NCI-H524 (cell line): ENCODE measurements at regions not wholly inside any gene's neighbourhood (a gene's known extent, or its start where the extent isn't known, plus 50 kb on each side); places are given as distances from the start of the nearest gene placed in this dataset.

Experiments
- DNase-seq, 2 experiments: peaks; one replicate each; lab custom pipeline; 2025; lab: John Stamatoyannopoulos, UW

GRCh38 chr2:59985923-59986322 lies 567.5 kb downstream of the BCL11A start:
- no peak for DNase-seq

GRCh38 chr2:59974051-59974766 lies 579.2 kb downstream of the BCL11A start:
- no peak for DNase-seq

DNA sequence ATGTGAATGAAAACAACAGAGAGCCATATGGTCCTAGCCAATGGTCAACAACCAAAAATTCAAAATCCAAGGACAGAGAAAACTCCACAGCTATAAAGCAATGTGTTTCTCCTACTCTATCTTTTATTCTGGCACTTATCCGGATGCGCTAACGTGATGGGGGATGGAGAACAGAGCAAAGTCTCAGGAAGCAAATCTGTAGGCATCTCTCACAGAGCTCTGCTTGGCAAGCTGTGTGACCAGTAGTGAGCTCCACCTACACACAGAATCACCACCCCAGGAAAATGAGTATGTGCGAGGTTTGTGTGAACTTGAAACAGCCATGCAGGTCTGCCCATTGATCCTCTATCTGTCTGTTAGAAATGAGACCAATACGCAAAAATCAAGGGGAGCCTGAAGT lies 584.3 kb downstream of the BCL11A start:
- no peak for DNase-seq

GRCh38 chr2:59968441-59968840 lies 585.0 kb downstream of the BCL11A start:
- no peak for DNase-seq

GRCh38 chr2:59967691-59968090 lies 585.8 kb downstream of the BCL11A start:
- DNase-seq, result no peak

- DNase-seq, result no peak
Measured at GRCh38 chr2:59963157-59963556, 590.3 kb downstream of the BCL11A start.

GRCh38 chr2:59961746-59962145 lies 591.7 kb downstream of the BCL11A start:
- no peak for DNase-seq

DNA sequence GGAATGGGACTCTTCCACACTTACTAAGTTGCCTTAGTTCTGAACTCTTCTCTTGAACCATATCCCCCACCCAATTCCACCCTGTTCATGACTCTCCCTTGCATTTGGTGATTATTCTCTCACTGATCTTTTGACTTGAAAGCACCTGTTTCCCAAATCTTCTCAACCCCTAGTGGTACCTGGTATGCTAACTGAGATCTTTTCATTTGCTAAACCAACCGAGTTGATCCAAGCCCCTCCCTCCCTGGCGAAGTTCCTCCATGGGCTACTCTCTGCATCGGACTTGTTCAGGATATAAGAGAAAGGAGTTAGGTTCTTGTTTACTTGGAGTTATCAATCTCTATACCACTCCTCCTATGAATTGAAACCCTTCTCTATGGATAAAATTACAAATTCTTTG lies 593.5 kb downstream of the BCL11A start:
- no peak for DNase-seq

DNA sequence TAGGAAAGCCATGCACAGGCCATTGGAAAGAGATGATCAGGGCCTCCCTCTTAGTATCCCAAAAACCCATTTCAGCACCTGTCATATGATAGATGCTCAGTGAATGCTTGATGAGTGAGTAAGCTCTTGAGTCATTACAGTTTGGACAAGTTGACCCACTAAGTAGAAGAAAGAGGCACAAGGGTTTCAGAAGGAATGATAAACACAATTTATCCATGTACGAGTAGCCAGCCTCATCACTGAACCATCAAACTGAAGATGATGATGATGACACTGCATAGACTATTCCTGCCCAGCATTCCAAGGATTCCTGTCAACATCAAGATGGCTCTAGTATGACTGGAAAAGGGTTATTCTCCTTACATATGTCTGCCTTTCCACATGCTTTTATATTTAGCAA lies 596.0 kb downstream of the BCL11A start:
- no peak for DNase-seq

DNA sequence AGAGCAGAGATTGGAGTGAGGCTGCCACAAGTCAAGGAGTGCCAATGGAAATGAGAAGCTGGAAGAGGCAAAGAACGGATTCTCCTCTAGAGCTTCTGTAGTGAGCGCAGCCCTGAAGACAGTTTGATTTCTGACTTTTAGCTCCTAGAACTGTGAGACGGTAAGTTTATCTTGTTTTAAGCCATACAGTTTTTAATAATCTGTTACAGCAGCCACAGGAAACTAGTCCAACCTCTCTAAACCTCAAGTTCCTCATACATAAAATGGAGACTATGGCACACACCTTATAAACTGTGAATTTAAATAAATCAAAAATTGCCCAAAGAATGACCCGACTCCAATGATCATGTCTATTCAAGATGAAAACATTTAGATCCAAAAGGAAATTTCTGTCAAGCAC lies 596.5 kb downstream of the BCL11A start:
- no peak for DNase-seq

- DNase-seq, result peak in 1 of 2 experiments; percentile 1
Measured at GRCh38 chr2:59947917-59948541, 605.4 kb downstream of the BCL11A start.

DNA sequence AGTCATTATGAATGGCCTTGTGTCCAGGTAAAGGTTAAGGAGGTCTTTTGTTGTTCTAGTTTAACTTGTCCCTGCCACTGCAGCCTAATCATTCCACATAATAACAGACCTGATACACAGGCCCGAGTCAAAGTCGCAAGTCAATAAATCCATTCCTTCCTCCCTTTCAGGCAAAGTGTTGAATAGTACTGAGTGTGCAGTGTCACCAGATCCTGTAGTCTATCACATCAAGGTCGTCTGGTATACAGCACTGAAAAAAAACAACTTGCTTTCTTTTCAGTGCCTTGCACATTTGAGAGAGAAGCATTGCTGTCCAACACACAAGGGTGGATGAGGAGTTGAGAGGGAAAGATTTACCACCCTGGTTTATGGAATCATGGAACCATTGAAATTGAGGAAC lies 606.2 kb downstream of the BCL11A start:
- DNase-seq, result no peak

DNA sequence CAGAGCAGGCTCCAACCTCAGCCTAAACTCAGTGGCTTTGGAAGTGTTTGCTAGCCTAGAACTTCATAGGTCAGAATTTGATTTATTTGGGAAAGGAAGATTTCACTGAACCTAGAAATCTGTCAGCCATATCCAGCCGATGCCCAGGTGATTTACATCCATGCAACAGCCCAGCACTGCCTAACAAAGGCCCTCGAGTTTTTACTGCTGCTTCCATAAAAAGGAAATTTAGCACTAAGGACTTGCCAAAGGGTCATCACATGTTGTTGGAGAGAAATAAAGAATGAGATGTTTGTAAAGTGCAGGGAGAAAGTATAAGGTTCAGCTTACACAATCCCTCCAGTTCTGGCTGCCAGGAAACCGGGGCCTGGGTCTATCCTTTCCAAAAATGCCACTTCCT lies 614.2 kb downstream of the BCL11A start:
- DNase-seq, result no peak

DNA sequence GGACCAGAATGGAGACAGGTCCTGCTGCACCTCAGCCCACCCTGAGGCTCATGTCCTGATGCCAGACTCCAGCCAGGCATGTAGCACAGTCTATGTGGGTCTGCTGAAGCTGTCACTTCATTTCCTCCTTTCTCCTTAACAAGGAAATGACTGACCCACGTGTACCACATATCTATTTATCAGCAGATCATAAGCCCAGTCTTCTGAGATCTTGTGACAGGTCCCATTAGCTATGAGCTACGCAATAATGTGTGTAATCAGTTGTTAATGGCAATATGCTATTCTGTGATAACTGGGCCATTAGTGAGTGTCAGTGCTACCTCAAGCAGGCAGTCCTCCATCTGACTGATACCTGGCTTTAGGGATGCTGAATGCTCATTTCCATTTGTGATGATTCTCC lies 615.3 kb downstream of the BCL11A start:
- no peak for DNase-seq

DNA sequence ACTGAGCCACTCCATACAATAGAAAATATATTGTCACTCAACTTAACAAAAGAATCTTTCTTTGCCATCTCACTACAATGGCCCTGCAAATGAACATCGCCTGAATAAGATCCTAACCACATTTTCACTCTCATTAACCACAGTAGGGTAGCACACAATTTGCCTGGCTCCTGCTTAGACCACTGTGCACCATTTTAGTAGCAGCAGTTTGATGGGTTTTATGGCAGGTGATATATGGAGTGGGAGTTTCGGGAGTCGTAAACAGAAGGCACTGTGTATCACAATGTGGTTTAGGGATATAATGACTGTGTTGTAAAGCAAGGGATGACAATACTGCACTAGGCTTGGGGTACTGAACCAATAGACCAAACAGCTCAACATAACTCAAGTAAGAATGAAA lies 617.4 kb downstream of the BCL11A start:
- no peak for DNase-seq

DNA sequence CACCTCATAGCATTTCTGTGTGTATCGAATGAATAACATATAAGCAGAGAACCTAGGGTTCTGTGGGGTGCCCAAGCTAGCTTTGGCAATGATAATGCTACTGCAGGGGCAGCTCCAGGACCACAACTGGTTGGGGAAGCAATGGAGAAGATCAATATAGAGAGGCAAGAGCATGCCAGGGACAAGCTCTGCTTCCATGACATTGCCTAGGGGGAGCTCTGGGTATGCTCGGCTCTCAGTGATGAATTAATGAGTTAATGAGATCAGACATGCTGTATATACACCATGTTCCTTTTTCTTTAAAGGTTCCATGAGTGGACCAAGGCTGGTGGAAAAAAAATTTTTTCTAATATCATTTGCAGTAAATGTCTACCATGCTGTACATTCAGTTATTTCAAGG lies 618.4 kb downstream of the BCL11A start:
- peak in 1 of 2 experiments; percentile 11 for DNase-seq

DNA sequence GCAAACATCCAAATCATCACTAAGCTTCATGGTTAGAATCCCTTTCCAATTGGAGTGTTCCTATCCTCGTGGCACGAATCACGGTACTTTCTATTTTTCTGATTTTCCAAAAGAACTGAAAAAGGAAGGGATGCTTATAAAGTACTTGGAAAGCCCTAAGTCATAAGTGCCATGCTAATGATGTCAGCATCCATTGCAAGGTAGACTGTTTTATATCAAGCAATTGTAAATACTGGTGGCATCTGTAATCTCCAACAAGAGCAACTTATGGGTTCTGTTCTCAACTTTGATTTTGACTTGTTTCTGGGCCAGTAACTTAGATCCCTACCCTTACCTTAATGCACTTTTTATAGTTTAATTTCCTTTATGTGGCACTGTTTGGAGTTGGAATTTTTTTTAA lies 619.5 kb downstream of the BCL11A start:
- DNase-seq, result no peak

DNA sequence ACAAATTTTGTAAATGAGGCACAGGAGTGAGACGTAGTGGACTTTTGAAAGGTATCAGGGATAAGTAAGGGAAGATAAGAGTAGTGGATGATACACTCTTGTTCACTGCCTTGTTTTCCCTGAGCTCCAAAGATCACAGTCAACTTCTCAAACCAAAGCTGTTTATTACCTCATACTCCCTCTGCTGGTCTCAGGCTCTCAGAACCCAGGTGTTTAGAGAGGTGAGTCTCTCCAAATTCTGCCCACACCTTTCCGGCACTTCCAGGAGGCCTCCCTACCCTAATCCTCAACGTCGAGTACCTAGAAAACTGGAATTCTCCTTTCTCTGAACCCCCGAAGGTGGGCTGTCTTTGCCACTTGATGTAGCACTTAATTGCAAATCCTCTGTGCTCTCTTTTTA lies 621.1 kb downstream of the BCL11A start:
- peak in 1 of 2 experiments; percentile 16 for DNase-seq

GRCh38 chr2:59930430-59930829 lies 623.0 kb downstream of the BCL11A start:
- DNase-seq, result no peak

GRCh38 chr2:59926731-59927130 lies 626.7 kb downstream of the BCL11A start:
- peak; percentile 90 to 97 for DNase-seq

- DNase-seq, result no peak
Measured at GRCh38 chr2:59925321-59925720, 628.1 kb downstream of the BCL11A start.

GRCh38 chr2:59924346-59924745 lies 629.1 kb downstream of the BCL11A start:
- DNase-seq, result no peak

DNA sequence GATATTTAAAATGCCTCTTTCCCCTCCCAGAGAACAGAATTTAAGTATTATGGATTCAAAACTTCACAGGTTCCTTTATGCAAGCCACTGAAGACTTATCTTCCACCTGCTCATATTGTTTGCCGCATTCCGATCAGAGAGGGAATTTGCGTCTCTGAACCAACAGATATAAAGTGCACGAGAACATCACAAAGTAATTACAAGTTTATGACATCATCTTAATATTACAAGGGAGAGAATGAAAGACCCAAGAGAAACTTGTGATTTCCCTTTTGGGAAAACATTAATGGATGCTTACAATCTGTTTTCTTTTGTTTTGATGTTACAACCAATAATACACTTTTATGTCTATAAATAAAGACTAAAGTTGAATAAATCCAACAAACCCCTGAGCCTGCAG lies 631.0 kb downstream of the BCL11A start:
- no peak for DNase-seq

GRCh38 chr2:59921743-59922142 lies 631.7 kb downstream of the BCL11A start:
- no peak for DNase-seq
